CD14-positive monocyte (primary cell): ENCODE measurements at regions not wholly inside any gene's neighbourhood (a gene's known extent, or its start where the extent isn't known, plus 50 kb on each side); places are given as distances from the start of the nearest gene placed in this dataset.

ENCODE experiments used
- DNase-seq, 3 donors: peaks; one replicate each; pipeline ENCODE4 v3.0.0-alpha.2; 2011 to 2022
- H2AFZ ChIP-seq: 2 replicates; pipeline ENCODE4 v1.6.0; 2012; ENCODE audit warnings: mild to moderate bottlenecking, low read depth, low read length, inconsistent platforms; ENCODE audit not compliant: insufficient read depth, poor library complexity, severe bottlenecking
- H3K27ac ChIP-seq, 2 donors: 1 replicate in 1 of 2; 2 replicates in 1 of 2; pipeline ENCODE4 v1.5.1; 2012 to 2013; ENCODE audit warnings: low read length in 2 of 2, control low read depth in 1 of 2, inconsistent platforms in 1 of 2, low read depth in 1 of 2, mild to moderate bottlenecking in 1 of 2
- H3K27me3 ChIP-seq, 2 donors: one replicate each; pipeline versions ENCODE4 v1.6.0 to v1.6.1; 2011 to 2013; ENCODE audit warnings: low read length in 2 of 2; ENCODE audit not compliant: control insufficient read depth in 2 of 2, insufficient read depth in 2 of 2
- H3K36me3 ChIP-seq, 2 donors: replicated peaks in 1 of 2; 1 replicate in 1 of 2; 2 replicates in 1 of 2; pipeline versions ENCODE4 v1.5.1 to v1.6.1; 2012 to 2013; ENCODE audit warnings: low read length in 2 of 2, control low read depth in 1 of 2, inconsistent platforms in 1 of 2, mild to moderate bottlenecking in 1 of 2; ENCODE audit not compliant: insufficient read depth in 2 of 2, control insufficient read depth in 1 of 2
- H3K4me1 ChIP-seq, 2 donors: 1 replicate in 1 of 2; 2 replicates in 1 of 2; pipeline versions ENCODE4 v1.5.1 to v1.6.1; 2012 to 2013; ENCODE audit warnings: low read length in 2 of 2, control low read depth in 1 of 2, inconsistent platforms in 1 of 2, mild to moderate bottlenecking in 1 of 2, moderate library complexity in 1 of 2; ENCODE audit not compliant: insufficient read depth in 2 of 2, control insufficient read depth in 1 of 2
- H3K4me2 ChIP-seq: replicated peaks from 2 replicates; pipeline ENCODE3; 2012; ENCODE audit warnings: low read length, moderate library complexity, mild to moderate bottlenecking; ENCODE audit not compliant: poor library complexity, severe bottlenecking; ENCODE audit errors: extremely low read depth
- H3K4me3 ChIP-seq, 3 experiments: fragments of 200-600 bp in 1 of 3; sonication (generic) in 1 of 3; replicated peaks in 1 of 3; 1 replicate in 2 of 3; 2 replicates in 1 of 3; pipeline ENCODE4 v1.5.1; 2011 to 2013; ENCODE audit warnings: low read length in 3 of 3, mild to moderate bottlenecking in 3 of 3, control low read depth in 2 of 3, low read depth in 2 of 3, inconsistent platforms in 1 of 3, moderate library complexity in 1 of 3
- H3K79me2 ChIP-seq: 2 replicates; pipeline ENCODE4 v1.6.0; 2012; ENCODE audit warnings: mild to moderate bottlenecking, control low read depth, inconsistent platforms, low read length, moderate library complexity; ENCODE audit not compliant: insufficient read depth
- H3K9ac ChIP-seq: 2 replicates; pipeline ENCODE4 v1.6.0; 2017; ENCODE audit warnings: low read length, mild to moderate bottlenecking; ENCODE audit not compliant: insufficient read depth, poor library complexity, severe bottlenecking
- H3K9me3 ChIP-seq, 2 donors: replicated peaks in 1 of 2; 1 replicate in 1 of 2; 2 replicates in 1 of 2; pipeline versions ENCODE4 v1.5.1 to v1.6.1; 2012 to 2013; ENCODE audit warnings: low read length in 2 of 2, control low read depth in 1 of 2; ENCODE audit not compliant: control insufficient read depth in 1 of 2, insufficient read depth in 1 of 2
- H4K20me1 ChIP-seq: 2 replicates; pipeline ENCODE4 v1.6.0; 2012; ENCODE audit warnings: mild to moderate bottlenecking, low read length, control low read depth, moderate library complexity; ENCODE audit not compliant: insufficient read depth
- H3K27ac Mint-ChIP-seq, 7 donors: one replicate each; pipeline ENCODE4 v1.8.0; 2020; ENCODE audit warnings: mild to moderate bottlenecking in 7 of 7, mixed read lengths in 7 of 7, moderate library complexity in 6 of 7, inconsistent platforms in 2 of 7
- H3K27me3 Mint-ChIP-seq, 3 donors: one replicate each; pipeline ENCODE4 v1.8.0; 2021 to 2022; ENCODE audit warnings: low read depth in 3 of 3, mild to moderate bottlenecking in 3 of 3, mixed read lengths in 3 of 3, moderate library complexity in 3 of 3, inconsistent platforms in 1 of 3
- H3K36me3 Mint-ChIP-seq, 2 donors: one replicate each; pipeline ENCODE4 v1.8.0; 2020; ENCODE audit warnings: mixed read lengths in 2 of 2, inconsistent platforms in 1 of 2, mild to moderate bottlenecking in 1 of 2
- H3K4me1 Mint-ChIP-seq: one replicate; pipeline ENCODE4 v1.8.0; 2020; ENCODE audit warnings: mild to moderate bottlenecking, mixed read lengths
- H3K4me3 Mint-ChIP-seq, 2 donors: one replicate each; pipeline ENCODE4 v1.8.0; 2020; ENCODE audit warnings: mild to moderate bottlenecking in 2 of 2, mixed read lengths in 2 of 2, moderate library complexity in 1 of 2
- H3K9me3 Mint-ChIP-seq, 7 donors: one replicate each; pipeline ENCODE4 v1.8.0; 2020 to 2022; ENCODE audit warnings: mixed read lengths in 7 of 7, mild to moderate bottlenecking in 6 of 7, moderate library complexity in 6 of 7, inconsistent platforms in 2 of 7
- WGBS: methylation state at CpG from one replicate; pipeline ENCODE4 v1.1.5; 2013; ENCODE audit warnings: missing lambda C conversion rate; ENCODE audit not compliant: insufficient coverage; 5-methylcytosine and 5-hydroxymethylcytosine counted together
- intact Hi-C, 2 donors: fragments of 100-400 bp; cut with micrococcal nuclease; formaldehyde crosslinking; loops; one replicate each; pipeline versions ENCODE4 v1.15.0 to v1.15.1; 2023
- TF ChIP-seq, protein P1 (sequence below): fragments of 200-600 bp; IDR thresholded peaks from one replicate; pipeline ENCODE4 v1.8.0; 2022; ENCODE audit warnings: antibody characterized with exemption, mild to moderate bottlenecking

DNA sequence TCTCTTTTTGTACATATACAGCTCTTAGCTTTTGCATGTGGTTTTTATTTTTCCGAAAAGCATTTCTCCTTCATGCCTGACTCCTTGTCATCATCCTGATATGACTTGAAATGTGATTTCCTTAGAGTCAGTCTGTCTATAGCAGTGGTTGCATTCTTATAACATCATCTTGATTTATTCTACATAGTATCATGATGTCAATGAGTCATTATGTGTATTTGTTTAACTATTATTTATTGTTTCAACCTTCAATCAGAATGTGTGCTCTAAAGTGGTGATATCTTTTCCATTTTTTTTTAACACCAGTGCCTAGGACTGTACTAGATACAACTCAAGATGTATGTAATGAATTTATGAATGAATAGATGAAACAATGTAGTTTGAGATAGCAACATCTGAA is 354.9 kb upstream of the CDH8 start:
- WGBS = no CpG with 5 or more reads among the region's 1 CpG
- Mint-ChIP-seq H3K27me3 (peaks cover 0 to 2% (median 0%) of the 10 kb centered on the region in 3 donors), H3K4me1 (no peaks in the 10 kb centered on the region), H3K4me3 (no peak overlapping the region), H3K36me3 (no peaks in the 10 kb centered on the region), H3K27ac (no peak overlapping the region), H3K9me3 (peaks cover 0 to 3% (median 2%) of the 10 kb centered on the region in 7 donors)
- H3K27me3 ChIP-seq = no peaks in the 10 kb centered on the region
- no peaks in the 10 kb centered on the region for H3K4me1 ChIP-seq
- H3K9ac ChIP-seq = no peak overlapping the region
- no peaks in the 10 kb centered on the region for H4K20me1 ChIP-seq
- H3K79me2 ChIP-seq = no peaks in the 10 kb centered on the region
- no peak overlapping the region for H3K4me2 ChIP-seq
- H3K4me3 ChIP-seq = no peak overlapping the region
- TF ChIP-seq, protein P1, sequence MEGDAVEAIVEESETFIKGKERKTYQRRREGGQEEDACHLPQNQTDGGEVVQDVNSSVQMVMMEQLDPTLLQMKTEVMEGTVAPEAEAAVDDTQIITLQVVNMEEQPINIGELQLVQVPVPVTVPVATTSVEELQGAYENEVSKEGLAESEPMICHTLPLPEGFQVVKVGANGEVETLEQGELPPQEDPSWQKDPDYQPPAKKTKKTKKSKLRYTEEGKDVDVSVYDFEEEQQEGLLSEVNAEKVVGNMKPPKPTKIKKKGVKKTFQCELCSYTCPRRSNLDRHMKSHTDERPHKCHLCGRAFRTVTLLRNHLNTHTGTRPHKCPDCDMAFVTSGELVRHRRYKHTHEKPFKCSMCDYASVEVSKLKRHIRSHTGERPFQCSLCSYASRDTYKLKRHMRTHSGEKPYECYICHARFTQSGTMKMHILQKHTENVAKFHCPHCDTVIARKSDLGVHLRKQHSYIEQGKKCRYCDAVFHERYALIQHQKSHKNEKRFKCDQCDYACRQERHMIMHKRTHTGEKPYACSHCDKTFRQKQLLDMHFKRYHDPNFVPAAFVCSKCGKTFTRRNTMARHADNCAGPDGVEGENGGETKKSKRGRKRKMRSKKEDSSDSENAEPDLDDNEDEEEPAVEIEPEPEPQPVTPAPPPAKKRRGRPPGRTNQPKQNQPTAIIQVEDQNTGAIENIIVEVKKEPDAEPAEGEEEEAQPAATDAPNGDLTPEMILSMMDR = no peak
- H2AFZ ChIP-seq = no peak overlapping the region
- intact Hi-C loops = no loop called here
- DNase-seq = no peak
- no peak overlapping the region for H3K27ac ChIP-seq
- H3K36me3 ChIP-seq = no peaks in the 10 kb centered on the region
- no peaks in the 10 kb centered on the region for H3K9me3 ChIP-seq

- Histone ChIP-seq H4K20me1 (no peaks in the 10 kb centered on the region), H3K36me3 (no peaks in the 10 kb centered on the region), H3K9me3 (no peaks in the 10 kb centered on the region), H2AFZ (no peak overlapping the region), H3K27me3 (no peaks in the 10 kb centered on the region), H3K4me1 (no peaks in the 10 kb centered on the region), H3K4me2 (no peak overlapping the region), H3K4me3 (no peak overlapping the region), H3K79me2 (no peaks in the 10 kb centered on the region), H3K27ac (no peak overlapping the region), H3K9ac (no peak overlapping the region)
- intact Hi-C loops = no loop called here
- Mint-ChIP-seq H3K36me3 (no peaks in the 10 kb centered on the region), H3K4me1 (no peaks in the 10 kb centered on the region), H3K27ac (no peak overlapping the region), H3K4me3 (no peak overlapping the region), H3K27me3 (peaks cover 0 to 2% (median 0%) of the 10 kb centered on the region in 3 donors), H3K9me3 (peaks cover 0 to 3% (median 2%) of the 10 kb centered on the region in 7 donors)
- DNase-seq = no peak
- TF ChIP-seq, protein P1 = no peak
Measured at GRCh38 chr16:62390214-62390613, 354.0 kb upstream of the CDH8 start.
